Stomach (tissue), 8 donors: ENCODE measurements at regions not wholly inside any gene's neighbourhood (a gene's known extent, or its start where the extent isn't known, plus 50 kb on each side); places are given as distances from the start of the nearest gene placed in this dataset.

Experiments
- DNase-seq, 2 donors: peaks; one replicate each; pipeline versions ENCODE4 v3.0.0 to v3.0.0-alpha.2; 2013 to 2019
- H3K27ac ChIP-seq, 5 donors: fragments of 200-600 bp in 4 of 5; sonication (generic) in 4 of 5; one replicate each; pipeline ENCODE4 v1.5.1; 2013 to 2019; ENCODE audit warnings: mild to moderate bottlenecking in 1 of 5, moderate library complexity in 1 of 5
- H3K27me3 ChIP-seq, 3 donors: fragments of 200-600 bp; sonication (generic); one replicate each; pipeline ENCODE4 v1.5.1; 2017 to 2019; ENCODE audit warnings: mixed run types in 1 of 3
- H3K36me3 ChIP-seq, 4 donors: fragments of 200-600 bp; sonication (generic); 1 replicate in 3 of 4; 2 replicates in 1 of 4; pipeline ENCODE4 v1.5.1; 2016 to 2019
- H3K4me1 ChIP-seq, 4 donors: fragments of 200-600 bp; sonication (generic); one replicate each; pipeline ENCODE4 v1.5.1; 2016 to 2019
- H3K4me3 ChIP-seq, 4 donors: fragments of 200-600 bp; sonication (generic) in 3 of 4; one replicate each; pipeline ENCODE4 v1.5.1; 2016 to 2019; ENCODE audit warnings: mild to moderate bottlenecking in 1 of 4
- H3K9me3 ChIP-seq, 4 donors: fragments of 200-600 bp; sonication (generic); one replicate each; pipeline ENCODE4 v1.5.1; 2016 to 2019
- EP300 ChIP-seq: sonication (generic); formaldehyde crosslinking; IDR thresholded peaks from one replicate; pipeline ENCODE4 v1.6.1; 2017; ENCODE audit warnings: antibody characterized with exemption
- POLR2A ChIP-seq, 4 donors: fragments of 450-650 bp; IDR thresholded peaks; one replicate each; pipeline ENCODE4 v1.6.1; 2016; ENCODE audit warnings: antibody characterized with exemption in 4 of 4, control low read depth in 2 of 4, mild to moderate bottlenecking in 1 of 4, moderate library complexity in 1 of 4
- POLR2AphosphoS5 ChIP-seq, 3 donors: sonication (generic); formaldehyde crosslinking; IDR thresholded peaks; one replicate each; pipeline ENCODE4 v1.6.1; 2016; ENCODE audit warnings: antibody characterized with exemption in 3 of 3
- WGBS, 5 donors: extraction: QIAGEN DNeasy Blood & Tissue Kit in 3 of 5; methylation state at CpG; one replicate each; pipeline versions ENCODE4 v1.1.5 to v1.1.7; 2013 to 2018; 5-methylcytosine and 5-hydroxymethylcytosine counted together
- intact Hi-C: fragments of 100-400 bp; cut with DNase I; formaldehyde crosslinking; loops from one replicate; pipeline ENCODE4 v1.15.1; 2023; ENCODE audit warnings: low total_unique reads
- TF ChIP-seq, protein P1 (sequence below), 7 experiments: fragments of 450-650 bp in 4 of 7; fragments of 200-600 bp in 3 of 7; sonication (generic) in 3 of 7; IDR thresholded peaks; one replicate each; pipeline ENCODE4 v1.5.1; 2016 to 2019; ENCODE audit warnings: antibody characterized with exemption in 7 of 7, control low read depth in 2 of 7, mild to moderate bottlenecking in 1 of 7
- donor health status: healthy with polysubstance abuse.
- donor health status: Bipolar disorder and iron deficiency.
- donor health status: healthy.

DNA sequence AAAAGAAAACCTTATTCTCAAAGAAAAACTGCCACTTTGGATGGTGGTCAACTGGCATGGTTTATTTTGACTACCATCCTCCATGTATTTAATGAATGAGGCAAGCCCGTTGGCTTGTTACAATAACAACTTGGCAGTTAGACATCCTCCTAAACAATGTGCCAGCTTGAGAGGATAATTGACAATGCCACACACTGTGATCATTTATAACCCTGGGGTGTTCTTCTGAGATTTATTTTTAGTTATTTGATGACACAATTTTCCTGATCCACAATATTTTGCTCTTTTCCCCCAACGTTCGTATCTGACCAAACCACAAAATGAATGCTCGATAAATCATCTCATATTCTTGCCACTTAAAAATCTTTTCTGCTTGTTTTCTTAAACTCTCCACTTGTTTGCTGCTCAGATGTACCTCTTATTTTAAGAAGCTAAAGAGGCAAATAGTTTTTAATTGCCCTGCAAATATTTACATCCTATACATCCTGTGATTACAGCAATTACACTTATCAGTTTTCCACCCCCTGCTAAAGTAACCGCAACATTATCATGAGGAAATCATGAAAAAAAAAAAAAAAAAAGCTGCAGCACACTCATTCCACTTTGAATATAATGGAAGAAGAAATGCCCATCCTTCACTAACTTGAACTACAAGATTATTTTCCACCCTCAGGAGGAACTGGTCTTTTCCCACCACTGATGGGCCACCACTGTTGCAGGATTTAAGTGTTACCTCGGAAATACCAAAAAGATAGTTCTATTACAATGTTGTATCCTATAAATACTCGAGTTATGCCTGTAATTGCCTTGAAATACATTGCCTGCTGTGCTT lies 119.9 kb downstream of the MBL2 start:
- intact Hi-C loops: no loop called here
- Histone ChIP-seq H3K4me3 (no peak overlapping the region), H3K36me3 (no peaks in the 10 kb centered on the region), H3K27me3 (no peaks in the 10 kb centered on the region), H3K9me3 (no peaks in the 10 kb centered on the region), H3K4me1 (peaks cover 0 to 17% (median 0%) of the 10 kb centered on the region in 4 donors), H3K27ac (no peak overlapping the region)
- 15 to 25% (median 21%) methylated on average over 7 of the region's 7 CpGs for WGBS, 5 donors
- TF ChIP-seq EP300 (no peak), POLR2AphosphoS5 (IDR thresholded peaks at IDR 0.05) (no peak), POLR2A (IDR thresholded peaks at IDR 0.05) (no peak)
- TF ChIP-seq, protein P1, sequence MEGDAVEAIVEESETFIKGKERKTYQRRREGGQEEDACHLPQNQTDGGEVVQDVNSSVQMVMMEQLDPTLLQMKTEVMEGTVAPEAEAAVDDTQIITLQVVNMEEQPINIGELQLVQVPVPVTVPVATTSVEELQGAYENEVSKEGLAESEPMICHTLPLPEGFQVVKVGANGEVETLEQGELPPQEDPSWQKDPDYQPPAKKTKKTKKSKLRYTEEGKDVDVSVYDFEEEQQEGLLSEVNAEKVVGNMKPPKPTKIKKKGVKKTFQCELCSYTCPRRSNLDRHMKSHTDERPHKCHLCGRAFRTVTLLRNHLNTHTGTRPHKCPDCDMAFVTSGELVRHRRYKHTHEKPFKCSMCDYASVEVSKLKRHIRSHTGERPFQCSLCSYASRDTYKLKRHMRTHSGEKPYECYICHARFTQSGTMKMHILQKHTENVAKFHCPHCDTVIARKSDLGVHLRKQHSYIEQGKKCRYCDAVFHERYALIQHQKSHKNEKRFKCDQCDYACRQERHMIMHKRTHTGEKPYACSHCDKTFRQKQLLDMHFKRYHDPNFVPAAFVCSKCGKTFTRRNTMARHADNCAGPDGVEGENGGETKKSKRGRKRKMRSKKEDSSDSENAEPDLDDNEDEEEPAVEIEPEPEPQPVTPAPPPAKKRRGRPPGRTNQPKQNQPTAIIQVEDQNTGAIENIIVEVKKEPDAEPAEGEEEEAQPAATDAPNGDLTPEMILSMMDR (IDR thresholded peaks at IDR 0.05): no peak
- no peak for DNase-seq

DNA sequence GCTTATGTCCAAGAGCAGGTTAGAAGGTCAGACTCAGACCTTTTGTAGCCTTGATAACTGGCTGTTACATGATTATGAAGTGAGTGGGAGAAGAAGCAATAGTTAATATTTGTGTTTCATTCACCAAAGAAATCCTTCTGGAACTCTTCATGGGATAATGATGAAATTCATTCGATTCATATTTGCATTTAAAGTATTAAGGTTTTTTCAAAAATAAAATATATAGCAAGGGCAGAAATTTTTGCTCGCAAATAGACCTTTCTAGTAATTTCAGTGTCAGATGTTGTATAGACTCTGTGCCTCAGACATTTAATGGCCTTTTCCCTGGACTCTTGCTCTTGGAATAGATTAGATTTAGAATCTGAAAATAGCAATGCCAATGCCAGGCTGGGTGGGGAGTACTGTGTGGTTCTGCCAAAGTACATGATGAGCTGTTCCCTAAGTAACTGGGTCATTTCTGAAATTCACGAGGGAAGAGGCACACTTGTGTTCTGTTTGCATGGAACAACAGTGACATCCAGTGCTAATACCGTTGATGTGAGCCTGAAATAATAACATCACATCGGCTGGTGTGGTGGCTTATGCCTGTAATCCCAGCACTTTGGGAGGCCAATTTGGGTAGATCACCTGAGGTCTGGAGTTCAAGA lies 119.2 kb downstream of the MBL2 start:
- H3K27me3 ChIP-seq: no peaks in the 10 kb centered on the region
- H3K9me3 ChIP-seq: no peaks in the 10 kb centered on the region
- intact Hi-C loops: no loop called here
- H3K4me3 ChIP-seq: no peak overlapping the region
- DNase-seq: no peak
- no peak overlapping the region for H3K27ac ChIP-seq
- H3K4me1 ChIP-seq: peaks cover 0 to 17% (median 0%) of the 10 kb centered on the region in 4 donors
- no peak for TF ChIP-seq POLR2AphosphoS5 (IDR thresholded peaks at IDR 0.05)
- no peak for TF ChIP-seq EP300
- TF ChIP-seq, protein P1 (IDR thresholded peaks at IDR 0.05): no peak
- no peak for TF ChIP-seq POLR2A (IDR thresholded peaks at IDR 0.05)
- 46 to 64% (median 52%) methylated on average over 5 of the region's 5 CpGs for WGBS, 5 donors
- no peaks in the 10 kb centered on the region for H3K36me3 ChIP-seq

DNA sequence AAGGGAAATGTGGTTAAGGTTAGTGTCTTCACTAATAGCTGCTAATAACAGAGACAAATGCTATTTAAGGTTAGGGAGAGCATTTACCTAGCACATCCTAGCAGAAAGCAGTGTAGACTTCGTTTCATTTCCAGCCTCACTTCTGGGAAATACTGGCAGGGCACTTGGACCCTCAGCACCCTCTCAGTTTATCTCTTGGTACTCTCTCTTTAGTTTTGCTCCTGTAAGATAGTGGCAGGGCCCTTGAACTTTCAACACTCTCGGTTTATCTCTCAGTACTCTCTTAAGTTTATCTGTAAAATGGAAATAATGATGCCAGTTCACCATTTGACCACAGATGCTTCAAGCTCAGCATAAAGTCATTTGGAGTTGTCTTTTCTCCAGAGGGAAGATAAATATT lies 118.4 kb downstream of the MBL2 start:
- H3K4me3 ChIP-seq: no peak overlapping the region
- intact Hi-C loops: no loop called here
- H3K9me3 ChIP-seq: no peaks in the 10 kb centered on the region
- TF ChIP-seq POLR2A (IDR thresholded peaks at IDR 0.05): no peak
- no peak for TF ChIP-seq EP300
- TF ChIP-seq, protein P1 (IDR thresholded peaks at IDR 0.05): no peak
- 70 to 81% (median 79%) methylated on average over 2 of the region's 2 CpGs for WGBS, 5 donors
- H3K36me3 ChIP-seq: no peaks in the 10 kb centered on the region
- no peak for DNase-seq
- no peak overlapping the region for H3K27ac ChIP-seq
- peaks cover 0 to 17% (median 0%) of the 10 kb centered on the region in 4 donors for H3K4me1 ChIP-seq
- H3K27me3 ChIP-seq: no peaks in the 10 kb centered on the region

DNA sequence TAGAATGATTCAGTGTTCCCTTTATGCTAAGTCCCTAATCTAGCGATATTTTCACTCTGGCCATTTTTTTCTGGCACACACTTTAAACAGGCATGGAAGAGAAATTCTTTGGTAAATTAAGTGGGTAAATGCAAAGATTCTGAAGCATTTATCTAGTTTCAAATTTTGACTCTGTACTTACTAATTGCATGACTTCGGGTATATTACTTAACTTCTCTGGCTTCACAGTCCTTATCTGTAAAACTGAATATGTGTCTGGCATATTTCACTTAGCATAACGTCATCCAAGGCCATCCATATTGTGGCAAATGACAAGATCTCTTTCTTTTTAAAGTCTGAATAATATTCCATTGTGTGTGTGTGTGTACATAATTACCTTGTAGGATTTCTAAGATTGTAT lies 114.5 kb downstream of the MBL2 start:
- H3K4me3 ChIP-seq: no peak overlapping the region
- no peaks in the 10 kb centered on the region for H3K27me3 ChIP-seq
- intact Hi-C loops: no loop called here
- TF ChIP-seq POLR2AphosphoS5 (IDR thresholded peaks at IDR 0.05) (no peak), EP300 (no peak), POLR2A (IDR thresholded peaks at IDR 0.05) (no peak)
- TF ChIP-seq, protein P1 (IDR thresholded peaks at IDR 0.05): no peak
- no peak overlapping the region for H3K27ac ChIP-seq
- WGBS, 5 donors: 71 to 80% (median 73%) methylated on average over 3 of the region's 3 CpGs
- no peaks in the 10 kb centered on the region for H3K9me3 ChIP-seq
- H3K4me1 ChIP-seq: peaks cover 0 to 6% (median 0%) of the 10 kb centered on the region in 4 donors
- H3K36me3 ChIP-seq: no peaks in the 10 kb centered on the region
- DNase-seq: no peak
